ENCODE measurements at regions not wholly inside any gene's neighbourhood (a gene's known extent, or its start where the extent isn't known, plus 50 kb on each side); places are given as distances from the start of the nearest gene placed in this dataset.

- 68 to 71% methylated on average over 7 of the region's 7 CpGs for WGBS, 2 donors
- Histone ChIP-seq H3K27ac (peak overlapping the region in 1 of 4 donors; percentile 28), H3K9me3 (no peaks in the 10 kb centered on the region), H3K4me3 (no peak overlapping the region), H3K36me3 (replicated peaks in 1 of 2; ENCODE audit: insufficient read depth in 1 of 2, low read depth in 2 of 2) (no peaks in the 10 kb centered on the region), H3K27me3 (no peaks in the 10 kb centered on the region), H3K4me1 (no peaks in the 10 kb centered on the region)
- DNase-seq (peak in 1 of 4 donors; percentile 25), ATAC-seq (no peak)
- TF ChIP-seq POLR2A (IDR thresholded peaks at IDR 0.05): no peak
- intact Hi-C loops (cut with DNase I): no loop called here
Measured at GRCh38 chr6:14726816-14727493, 518.9 kb upstream of the JARID2 start.

- Histone ChIP-seq H3K4me1 (no peaks in the 10 kb centered on the region), H3K27me3 (no peaks in the 10 kb centered on the region), H3K36me3 (replicated peaks in 1 of 2; ENCODE audit: insufficient read depth in 1 of 2, low read depth in 2 of 2) (no peaks in the 10 kb centered on the region), H3K9me3 (no peaks in the 10 kb centered on the region), H3K4me3 (no peak overlapping the region), H3K27ac (peak overlapping the region in 1 of 4 donors; percentile 28)
- DNase-seq: peak in 1 of 4 donors; percentile 60
- WGBS, 2 donors: 71 to 78% methylated on average over 7 of the region's 7 CpGs
- TF ChIP-seq CTCF (IDR thresholded peaks at IDR 0.05) (no peak), POLR2A (IDR thresholded peaks at IDR 0.05) (no peak)
- peak; percentile 50 for ATAC-seq
- intact Hi-C loops (cut with DNase I): no loop called here
Measured at GRCh38 chr6:14727494-14728395, 518.1 kb upstream of the JARID2 start.

- no peaks in the 10 kb centered on the region for H3K4me1 ChIP-seq
- ATAC-seq (peak; percentile 38), DNase-seq (peak in 2 of 4 donors; percentile 21 to 59)
- H3K9me3 ChIP-seq: no peaks in the 10 kb centered on the region
- no peaks in the 10 kb centered on the region for H3K36me3 ChIP-seq (replicated peaks in 1 of 2; ENCODE audit: insufficient read depth in 1 of 2, low read depth in 2 of 2)
- H3K27me3 ChIP-seq: no peaks in the 10 kb centered on the region
- 55 to 68% methylated on average over 10 of the region's 10 CpGs for WGBS, 2 donors
- no peak for TF ChIP-seq POLR2A (IDR thresholded peaks at IDR 0.05)
- no peak for TF ChIP-seq CTCF (IDR thresholded peaks at IDR 0.05)
- H3K27ac ChIP-seq: peak overlapping the region in 1 of 4 donors; percentile 28
- H3K4me3 ChIP-seq: no peak overlapping the region
- intact Hi-C loops (cut with DNase I): no loop called here
Measured at GRCh38 chr6:14728396-14729024, 517.4 kb upstream of the JARID2 start.

GRCh38 chr6:14729129-14729871 is 516.6 kb upstream of the JARID2 start:
- no peaks in the 10 kb centered on the region for H3K9me3 ChIP-seq
- H3K4me3 ChIP-seq: no peak overlapping the region
- intact Hi-C loops (cut with DNase I): no loop called here
- no peak for TF ChIP-seq POLR2A (IDR thresholded peaks at IDR 0.05)
- no peak for TF ChIP-seq CTCF (IDR thresholded peaks at IDR 0.05)
- ATAC-seq (no peak), DNase-seq (no peak)
- no peak overlapping the region for H3K27ac ChIP-seq
- 65 to 68% methylated on average over 13 of the region's 13 CpGs for WGBS, 2 donors
- H3K27me3 ChIP-seq: no peaks in the 10 kb centered on the region
- H3K36me3 ChIP-seq (replicated peaks in 1 of 2; ENCODE audit: insufficient read depth in 1 of 2, low read depth in 2 of 2): no peaks in the 10 kb centered on the region
- no peaks in the 10 kb centered on the region for H3K4me1 ChIP-seq

Measured in body of pancreas (tissue), 4 donors.